Fibroblast of lung (primary cell): ENCODE measurements at regions not wholly inside any gene's neighbourhood (a gene's known extent, or its start where the extent isn't known, plus 50 kb on each side); places are given as distances from the start of the nearest gene placed in this dataset.

ENCODE experiments used
- CTCF ChIP-seq, 2 donors: IDR thresholded peaks in 1 of 2; conservative IDR thresholded peaks in 1 of 2; 1 replicate in 1 of 2; 2 replicates in 1 of 2; pipeline ENCODE4 v1.5.1; 2011 to 2012; ENCODE audit warnings: low read length in 2 of 2, control low read depth in 1 of 2, inconsistent platforms in 1 of 2, low read depth in 1 of 2, mild to moderate bottlenecking in 1 of 2
- EZH2 ChIP-seq: IDR thresholded peaks from 2 replicates; pipeline ENCODE4 v1.5.1; 2012; ENCODE audit warnings: low read length, control low read depth, mild to moderate bottlenecking; ENCODE audit errors: missing control alignments

GRCh38 chr14:94952097-94952496 lies 182.2 kb upstream of the GSC start:
- no peak for TF ChIP-seq CTCF (conservative IDR thresholded peaks at IDR 0.05 in 1 of 2, IDR thresholded peaks at IDR 0.05 in 1 of 2; ENCODE audit: low read depth in 1 of 2, low read length in 2 of 2)
- no peak for TF ChIP-seq EZH2
